GM21515 (cell line): ENCODE measurements at regions not wholly inside any gene's neighbourhood (a gene's known extent, or its start where the extent isn't known, plus 50 kb on each side); places are given as distances from the start of the nearest gene placed in this dataset.

Source experiments
- ATAC-seq: cut with Tn5 transposase; IDR thresholded peaks from one replicate; pipeline ENCODE4 v1.9.1; 2021; ENCODE audit not compliant: unreplicated experiment

GRCh38 chr9:89829346-89829745, 224.5 kb downstream of the GADD45G start:
- no peak for ATAC-seq

GRCh38 chr9:89835666-89836065, 230.9 kb downstream of the GADD45G start:
- ATAC-seq, result no peak

- no peak for ATAC-seq
Observed at GRCh38 chr9:89837162-89837933, 232.5 kb downstream of the GADD45G start.

GRCh38 chr9:89837934-89838310, 233.1 kb downstream of the GADD45G start:
- no peak for ATAC-seq

- no peak for ATAC-seq
Observed at GRCh38 chr9:89838621-89839020, 233.8 kb downstream of the GADD45G start.

- no peak for ATAC-seq
Observed at GRCh38 chr9:89839449-89839848, 234.6 kb downstream of the GADD45G start.

GRCh38 chr9:89839952-89840351, 235.1 kb downstream of the GADD45G start:
- no peak for ATAC-seq

GRCh38 chr9:89841456-89841855, 236.6 kb downstream of the GADD45G start:
- ATAC-seq, result no peak

GRCh38 chr9:89842267-89842768, 237.5 kb downstream of the GADD45G start:
- ATAC-seq, result no peak

GRCh38 chr9:89843074-89843473, 238.3 kb downstream of the GADD45G start:
- no peak for ATAC-seq

- ATAC-seq, result no peak
Observed at GRCh38 chr9:89843591-89843990, 238.8 kb downstream of the GADD45G start.

GRCh38 chr9:89844075-89844474, 239.3 kb downstream of the GADD45G start:
- no peak for ATAC-seq

GRCh38 chr9:89844535-89844934, 239.7 kb downstream of the GADD45G start:
- ATAC-seq, result no peak

- ATAC-seq, result no peak
Observed at GRCh38 chr9:89845321-89845720, 240.5 kb downstream of the GADD45G start.

- ATAC-seq, result no peak
Observed at GRCh38 chr9:89845862-89846261, 241.1 kb downstream of the GADD45G start.

- ATAC-seq, result no peak
Observed at GRCh38 chr9:89848060-89849040, 243.5 kb downstream of the GADD45G start.

- no peak for ATAC-seq
Observed at GRCh38 chr9:89849096-89849495, 244.3 kb downstream of the GADD45G start.

GRCh38 chr9:89850153-89850552, 245.3 kb downstream of the GADD45G start:
- ATAC-seq, result no peak

- no peak for ATAC-seq
Observed at GRCh38 chr9:89850631-89851325, 246.0 kb downstream of the GADD45G start.

GRCh38 chr9:89853161-89853560, 248.3 kb downstream of the GADD45G start:
- ATAC-seq, result no peak

GRCh38 chr9:89853931-89854330, 249.1 kb downstream of the GADD45G start:
- no peak for ATAC-seq
